HepG2 (cell line): ENCODE measurements at regions not wholly inside any gene's neighbourhood (a gene's known extent, or its start where the extent isn't known, plus 50 kb on each side); places are given as distances from the start of the nearest gene placed in this dataset.

Experiments
- AGO1 ChIP-seq: fragments of 200-400 bp; formaldehyde crosslinking; IDR thresholded peaks from 2 replicates; pipeline ENCODE4 v1.6.1; 2017; ENCODE audit warnings: mild to moderate bottlenecking, low read depth, low read length, moderate library complexity; ENCODE audit not compliant: poor library complexity, severe bottlenecking
- CBX5 ChIP-seq: sonication (generic); formaldehyde crosslinking; IDR thresholded peaks from 2 replicates; pipeline ENCODE4 v1.4.0; 2020; ENCODE audit warnings: missing genetic modification reagents, borderline replicate concordance
- HNF1B ChIP-seq: sonication (generic); formaldehyde crosslinking; IDR thresholded peaks from 2 replicates; pipeline ENCODE4 v1.5.1; 2020; ENCODE audit warnings: mild to moderate bottlenecking, moderate library complexity, missing genetic modification reagents
- KDM3A ChIP-seq: IDR thresholded peaks from 2 replicates; pipeline ENCODE4 v1.6.1; 2018; ENCODE audit warnings: low read depth, missing compliant biosample characterization
- SALL1 ChIP-seq: sonication (generic); formaldehyde crosslinking; IDR thresholded peaks from 2 replicates; pipeline ENCODE4 v1.8.0; 2022; ENCODE audit warnings: mild to moderate bottlenecking, missing genetic modification reagents
- YY1 ChIP-seq: IDR thresholded peaks from 2 replicates; pipeline ENCODE4 v1.6.1; 2011; ENCODE audit warnings: low read length, low read depth, moderate library complexity, mild to moderate bottlenecking; ENCODE audit not compliant: insufficient read depth, insufficient replicate concordance
- ZFY ChIP-seq: sonication (generic); formaldehyde crosslinking; IDR thresholded peaks from 2 replicates; pipeline ENCODE4 v1.4.0; 2020; ENCODE audit warnings: missing genetic modification reagents
- ZNF431 ChIP-seq: sonication (generic); formaldehyde crosslinking; IDR thresholded peaks from 2 replicates; pipeline ENCODE4 v1.9.0; 2022; ENCODE audit warnings: missing genetic modification reagents, low read depth, mild to moderate bottlenecking, borderline replicate concordance
- ZNF501 ChIP-seq: sonication (generic); formaldehyde crosslinking; IDR thresholded peaks from 2 replicates; pipeline ENCODE4 v1.5.1; 2020; ENCODE audit warnings: mild to moderate bottlenecking, moderate library complexity, missing genetic modification reagents
- ZNF687 ChIP-seq: sonication (generic); formaldehyde crosslinking; IDR thresholded peaks from 2 replicates; pipeline ENCODE4 v1.5.1; 2020; ENCODE audit warnings: mild to moderate bottlenecking, missing genetic modification reagents, moderate library complexity
- TF ChIP-seq, protein P1 (sequence below): sonication (generic); formaldehyde crosslinking; IDR thresholded peaks from 2 replicates; pipeline ENCODE4 v1.5.0; 2020; ENCODE audit warnings: mild to moderate bottlenecking, missing genetic modification reagents, moderate library complexity

DNA sequence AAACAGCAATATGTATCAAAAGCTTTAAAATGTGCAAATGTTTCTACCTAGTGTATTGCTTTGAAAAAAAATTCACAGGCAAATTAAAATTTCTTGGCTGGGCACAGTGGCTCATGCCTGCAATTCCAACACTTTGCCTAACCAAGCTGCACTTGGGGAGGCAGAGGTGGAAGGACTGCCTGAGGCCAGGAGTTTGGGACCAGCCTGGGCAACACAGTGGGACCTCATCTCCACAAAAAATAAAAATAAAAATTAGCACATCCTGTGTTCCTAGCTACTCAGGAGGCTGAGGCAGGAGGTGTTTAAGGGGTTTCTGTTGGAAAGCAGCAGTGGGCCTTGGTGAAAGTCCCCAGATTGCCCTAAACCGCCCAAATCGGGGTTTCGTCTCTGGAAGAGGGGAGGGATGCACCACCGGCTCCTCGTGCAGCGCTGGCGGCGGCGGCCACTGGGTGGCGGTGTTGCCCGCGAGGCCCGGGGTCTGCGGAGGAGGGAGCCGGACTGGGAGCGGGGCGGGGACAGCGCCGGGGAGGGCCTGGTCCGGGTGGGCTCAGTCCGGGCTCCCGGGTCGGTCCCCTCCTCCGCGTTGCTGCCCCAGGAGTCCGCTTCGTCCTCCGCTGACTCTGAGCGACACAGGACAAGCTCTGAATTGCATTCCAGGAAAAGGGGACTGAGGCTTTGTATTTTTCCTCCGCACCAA is 265.6 kb downstream of the AACS start (continued):
- TF ChIP-seq HNF1B (CRISPR knock-in tag) (0 out of 2 replicates have a peak, but pooled peaks have one; percentile 22), AGO1 (peak; percentile 43), ZNF431 (CRISPR knock-in tag) (0 out of 2 replicates have a peak, but pooled peaks have one; percentile 51), SALL1 (CRISPR knock-in tag) (peak; percentile 29; the same call in 1 of the 2 replicates), YY1 (peak; percentile 23), CBX5 (no peak), KDM3A (CRISPR knock-in tag) (0 out of 2 replicates have a peak, but pooled peaks have one; percentile 42), ZNF687 (CRISPR knock-in tag) (peak; percentile 42), ZNF501 (CRISPR knock-in tag) (peak; percentile 36; the same call in 1 of the 2 replicates), ZFY (CRISPR knock-in tag) (0 out of 2 replicates have a peak, but pooled peaks have one; percentile 20)
- TF ChIP-seq, protein P1, sequence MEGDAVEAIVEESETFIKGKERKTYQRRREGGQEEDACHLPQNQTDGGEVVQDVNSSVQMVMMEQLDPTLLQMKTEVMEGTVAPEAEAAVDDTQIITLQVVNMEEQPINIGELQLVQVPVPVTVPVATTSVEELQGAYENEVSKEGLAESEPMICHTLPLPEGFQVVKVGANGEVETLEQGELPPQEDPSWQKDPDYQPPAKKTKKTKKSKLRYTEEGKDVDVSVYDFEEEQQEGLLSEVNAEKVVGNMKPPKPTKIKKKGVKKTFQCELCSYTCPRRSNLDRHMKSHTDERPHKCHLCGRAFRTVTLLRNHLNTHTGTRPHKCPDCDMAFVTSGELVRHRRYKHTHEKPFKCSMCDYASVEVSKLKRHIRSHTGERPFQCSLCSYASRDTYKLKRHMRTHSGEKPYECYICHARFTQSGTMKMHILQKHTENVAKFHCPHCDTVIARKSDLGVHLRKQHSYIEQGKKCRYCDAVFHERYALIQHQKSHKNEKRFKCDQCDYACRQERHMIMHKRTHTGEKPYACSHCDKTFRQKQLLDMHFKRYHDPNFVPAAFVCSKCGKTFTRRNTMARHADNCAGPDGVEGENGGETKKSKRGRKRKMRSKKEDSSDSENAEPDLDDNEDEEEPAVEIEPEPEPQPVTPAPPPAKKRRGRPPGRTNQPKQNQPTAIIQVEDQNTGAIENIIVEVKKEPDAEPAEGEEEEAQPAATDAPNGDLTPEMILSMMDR (CRISPR knock-in tag): peak; percentile 93
